HG02678 (cell line): ENCODE measurements at regions not wholly inside any gene's neighbourhood (a gene's known extent, or its start where the extent isn't known, plus 50 kb on each side); places are given as distances from the start of the nearest gene placed in this dataset.
"Not testable (repeated sequence)": the region's sequence is repeated elsewhere in the genome, so short reads cannot be mapped to it uniquely, and the experiment has no call there.

ENCODE experiments used
- ATAC-seq: cut with Tn5 transposase; IDR thresholded peaks from one replicate; pipeline ENCODE4 v1.9.1; 2021; ENCODE audit warnings: mild to moderate bottlenecking, moderate library complexity; ENCODE audit not compliant: unreplicated experiment

- ATAC-seq = no peak
Measured at GRCh38 chr15:81901319-81901718, 144.5 kb downstream of the MEX3B start.

DNA sequence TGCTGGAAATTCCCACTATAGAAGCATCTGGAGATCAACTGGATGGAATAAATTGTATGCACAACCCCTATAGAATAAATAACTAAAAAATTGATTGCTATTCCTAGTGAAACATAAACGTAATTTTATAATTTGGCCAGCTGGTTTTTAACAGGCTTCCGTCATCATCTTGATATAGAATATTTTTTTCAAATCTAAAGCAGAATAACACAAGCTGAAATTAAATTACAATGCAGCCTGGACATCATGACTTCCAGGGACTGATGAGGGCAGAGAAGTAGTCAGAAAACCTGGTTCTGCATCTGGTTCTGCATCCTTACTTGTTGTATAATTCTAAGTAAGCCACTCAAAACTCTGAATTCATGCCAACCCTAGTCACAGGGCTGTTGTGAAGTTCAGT lies 146.1 kb downstream of the MEX3B start:
- ATAC-seq = no peak

- no peak for ATAC-seq
Measured at GRCh38 chr15:81899024-81899423, 146.8 kb downstream of the MEX3B start.

DNA sequence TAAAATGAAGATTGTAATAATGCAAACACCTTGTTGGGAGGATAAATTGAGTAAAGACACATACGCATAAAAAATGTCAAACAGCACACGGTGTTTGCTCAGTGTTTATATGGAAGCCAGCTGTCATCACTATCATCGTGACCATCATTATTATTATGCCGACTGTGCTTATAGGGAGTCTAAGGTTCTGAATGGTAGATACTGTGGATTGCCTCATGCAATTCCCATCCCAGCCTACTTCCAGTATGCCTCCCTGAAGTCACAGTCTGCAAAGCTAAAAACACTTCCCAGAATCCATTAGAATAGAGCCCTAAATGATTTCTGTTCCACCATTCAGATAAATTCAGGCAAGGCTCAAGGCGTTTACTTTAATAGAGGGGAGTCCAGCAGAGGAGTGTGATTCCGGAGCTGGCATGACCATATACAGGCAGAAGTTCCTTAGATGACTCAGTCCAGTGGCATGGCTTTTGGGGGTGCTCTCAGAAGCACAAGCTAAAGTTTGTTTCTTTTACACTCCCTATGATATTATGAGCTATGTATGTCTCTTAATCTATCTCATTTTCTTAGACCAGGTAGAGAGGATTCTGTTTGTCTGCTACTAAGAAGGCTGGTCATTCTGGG lies 148.7 kb downstream of the MEX3B start:
- ATAC-seq = no peak

- ATAC-seq = no peak
Measured at GRCh38 chr15:81896356-81896755, 149.5 kb downstream of the MEX3B start.

- ATAC-seq = no peak
Measured at GRCh38 chr15:81895723-81896122, 150.1 kb downstream of the MEX3B start.

DNA sequence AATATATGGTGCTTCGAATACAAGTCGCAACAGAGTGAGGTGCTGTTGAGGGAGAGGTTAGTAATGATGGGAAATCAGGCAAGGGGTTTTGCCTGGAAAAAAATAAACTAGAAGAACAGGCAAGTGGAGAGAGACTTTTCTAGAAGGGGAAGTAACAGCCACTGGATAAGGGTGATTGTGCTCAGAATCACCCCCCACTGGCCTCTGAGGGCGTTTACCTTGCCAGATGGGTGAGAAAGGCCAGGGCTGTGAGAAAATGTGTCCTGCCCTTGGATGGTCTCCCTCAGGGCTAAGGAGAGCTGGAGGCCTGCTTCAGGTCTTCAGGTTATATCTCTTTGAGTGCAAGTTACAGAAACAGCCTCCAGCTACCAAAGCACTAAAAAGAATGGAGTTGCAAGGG lies 151.8 kb downstream of the MEX3B start:
- no peak for ATAC-seq

- ATAC-seq = no peak
Measured at GRCh38 chr15:81893182-81893835, 152.5 kb downstream of the MEX3B start.

DNA sequence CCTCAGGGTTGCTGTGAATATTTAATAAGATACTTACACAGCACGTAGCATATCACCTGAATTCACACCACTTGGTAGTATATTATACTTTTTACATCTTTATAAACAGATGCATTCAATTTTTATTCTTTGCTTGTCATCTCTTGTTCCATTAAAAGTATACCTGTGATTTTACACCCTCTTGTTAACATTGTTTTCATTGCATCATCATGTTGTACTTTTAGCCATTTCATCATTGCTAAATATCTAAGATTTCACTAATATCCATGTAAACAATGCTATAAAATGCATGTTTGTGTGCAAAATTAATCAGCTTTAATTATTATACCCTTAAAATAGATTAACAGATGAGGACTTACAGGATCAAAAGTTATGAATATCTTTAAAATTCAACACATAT lies 155.3 kb downstream of the MEX3B start:
- ATAC-seq = no peak

- no peak for ATAC-seq
Measured at GRCh38 chr15:81889485-81889881, 156.3 kb downstream of the MEX3B start.

DNA sequence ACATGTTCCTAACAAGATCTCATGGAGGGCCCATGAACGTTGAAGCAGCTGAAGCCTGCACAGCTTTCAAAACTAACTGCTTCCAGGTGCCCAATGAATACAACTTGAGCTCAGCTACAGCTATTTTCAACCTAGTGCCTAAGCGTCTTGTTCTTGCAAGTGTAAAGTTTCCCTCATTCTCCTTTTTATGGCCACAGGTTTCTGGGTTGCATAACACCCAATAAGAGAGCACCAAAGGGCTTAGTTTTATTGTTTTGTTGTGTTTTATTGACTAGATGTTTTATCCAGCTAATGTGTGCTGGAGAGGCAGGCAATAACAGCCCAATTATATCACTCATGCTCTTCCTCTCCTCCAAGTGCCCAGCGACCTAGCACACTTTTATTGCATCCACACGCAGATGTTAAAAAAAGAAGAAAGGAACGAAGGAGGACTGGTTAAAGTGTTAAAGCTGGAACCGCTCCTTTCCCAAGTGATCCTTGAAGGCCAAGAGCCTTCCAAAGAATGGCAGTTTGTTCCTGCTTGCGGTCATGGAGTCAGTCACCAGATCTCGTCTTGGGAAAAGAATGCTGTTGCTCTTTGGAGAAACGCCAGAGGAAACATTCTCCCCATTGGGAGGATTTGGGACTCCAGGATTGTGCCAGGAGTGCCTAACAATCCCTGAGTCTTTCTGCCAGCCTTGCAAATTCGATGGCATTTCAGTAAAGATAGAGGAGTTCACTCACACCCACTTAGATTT lies 156.9 kb downstream of the MEX3B start:
- no peak for ATAC-seq

DNA sequence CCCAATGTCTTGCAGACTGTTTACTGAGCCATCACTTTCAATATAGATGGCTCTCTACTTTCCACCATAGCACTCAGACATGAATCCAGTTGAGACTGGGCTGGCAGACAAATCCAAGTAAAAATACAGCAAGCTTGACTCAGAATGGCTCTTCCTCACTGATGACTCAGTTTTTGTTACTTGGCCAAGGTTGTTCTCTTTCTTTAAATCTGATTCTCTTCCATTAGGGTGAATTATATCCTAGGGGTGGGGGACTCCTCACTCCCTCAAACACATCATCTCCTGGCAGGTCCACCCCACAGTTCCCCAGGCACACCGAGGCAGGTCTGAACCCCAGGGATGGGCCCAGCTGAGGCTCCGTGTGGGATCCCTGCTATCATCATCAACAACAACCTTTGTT lies 157.9 kb downstream of the MEX3B start:
- ATAC-seq = no peak

- ATAC-seq = not testable (repeated sequence)
Measured at GRCh38 chr15:81887188-81887587, 158.6 kb downstream of the MEX3B start.

GRCh38 chr15:81886591-81886990 lies 159.2 kb downstream of the MEX3B start:
- ATAC-seq = no peak

GRCh38 chr15:81886080-81886479 lies 159.7 kb downstream of the MEX3B start:
- no peak for ATAC-seq

- ATAC-seq = no peak
Measured at GRCh38 chr15:81885135-81885534, 160.7 kb downstream of the MEX3B start.

GRCh38 chr15:81882504-81882903 lies 163.3 kb downstream of the MEX3B start:
- no peak for ATAC-seq

DNA sequence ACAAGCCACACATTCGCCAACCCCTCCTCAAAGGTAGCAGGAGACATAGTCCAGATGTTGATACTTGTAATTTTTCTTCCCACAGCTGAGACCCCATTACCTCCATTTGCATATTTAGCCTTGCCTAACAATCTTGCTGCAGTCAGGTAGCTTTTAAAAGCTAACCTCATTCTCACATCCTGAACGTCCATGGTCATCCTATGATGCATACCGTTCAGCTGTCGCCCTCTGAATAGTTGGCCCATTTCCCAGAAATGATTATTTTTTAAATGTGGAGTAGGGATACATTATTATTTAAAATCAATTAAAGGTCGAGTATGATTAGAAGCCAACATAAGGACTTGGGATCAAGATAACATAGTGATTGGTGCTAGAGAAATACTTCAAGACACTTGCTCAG lies 165.0 kb downstream of the MEX3B start:
- no peak for ATAC-seq

DNA sequence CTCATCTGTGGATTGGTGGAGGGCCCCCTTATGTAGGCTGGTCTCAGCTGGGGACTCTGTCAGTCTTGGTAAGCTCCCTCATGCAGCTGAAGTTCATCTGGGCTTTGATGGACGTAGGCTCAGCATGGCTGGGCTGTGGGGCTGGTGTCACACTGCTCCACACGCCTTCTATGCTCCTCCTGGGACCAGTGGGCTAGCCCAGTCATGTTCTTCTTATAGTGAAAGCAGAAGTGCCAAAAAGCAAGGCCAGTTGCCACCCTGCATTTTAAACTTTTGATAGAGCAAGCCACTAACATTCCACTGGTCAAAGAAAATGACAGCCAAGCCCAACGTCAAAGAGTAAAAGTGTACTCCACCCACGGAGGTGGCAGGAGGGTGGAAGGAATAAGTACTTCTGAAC lies 165.5 kb downstream of the MEX3B start:
- ATAC-seq = no peak

GRCh38 chr15:81875717-81876116 lies 170.1 kb downstream of the MEX3B start:
- ATAC-seq = not testable (repeated sequence)

- ATAC-seq = not testable (repeated sequence)
Measured at GRCh38 chr15:81870746-81871106, 175.1 kb downstream of the MEX3B start.

DNA sequence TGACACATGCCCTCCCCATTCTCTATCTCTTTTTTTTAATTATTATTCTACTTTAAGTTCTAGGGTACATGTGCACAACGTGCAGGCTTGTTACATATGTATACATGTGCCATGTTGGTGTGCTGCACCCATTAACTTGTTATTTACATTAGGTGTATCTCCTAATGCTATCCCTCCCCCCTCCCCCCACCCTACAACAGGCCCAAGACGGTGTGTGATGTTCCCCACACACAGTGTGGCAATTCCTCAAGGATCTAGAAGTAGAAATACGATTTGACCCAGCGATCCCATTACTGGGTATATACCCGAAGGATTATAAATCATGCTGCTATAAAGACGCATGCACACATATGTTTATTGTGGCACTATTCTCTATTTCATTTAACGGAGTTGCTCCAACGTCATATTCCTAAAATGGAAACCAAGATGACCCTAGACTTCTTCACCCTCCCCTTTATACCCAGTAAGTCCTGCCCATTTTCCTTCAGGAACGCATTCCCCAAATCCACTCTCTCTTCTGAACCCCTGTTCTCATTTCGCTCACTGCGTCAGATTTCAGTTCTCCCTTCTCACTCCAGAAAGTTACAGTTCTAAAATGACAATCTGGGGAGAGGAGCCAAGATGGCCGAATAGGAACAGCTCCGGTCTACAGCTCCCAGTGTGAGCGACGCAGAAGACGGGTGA lies 175.6 kb downstream of the MEX3B start:
- not testable (repeated sequence) for ATAC-seq
